COLO829 (cell line): ENCODE measurements at regions not wholly inside any gene's neighbourhood (a gene's known extent, or its start where the extent isn't known, plus 50 kb on each side); places are given as distances from the start of the nearest gene placed in this dataset.

ENCODE experiments used
- DNase-seq: peaks from one replicate; pipeline ENCODE4 v3.0.0; 2012; ENCODE audit warnings: low spot score

DNA sequence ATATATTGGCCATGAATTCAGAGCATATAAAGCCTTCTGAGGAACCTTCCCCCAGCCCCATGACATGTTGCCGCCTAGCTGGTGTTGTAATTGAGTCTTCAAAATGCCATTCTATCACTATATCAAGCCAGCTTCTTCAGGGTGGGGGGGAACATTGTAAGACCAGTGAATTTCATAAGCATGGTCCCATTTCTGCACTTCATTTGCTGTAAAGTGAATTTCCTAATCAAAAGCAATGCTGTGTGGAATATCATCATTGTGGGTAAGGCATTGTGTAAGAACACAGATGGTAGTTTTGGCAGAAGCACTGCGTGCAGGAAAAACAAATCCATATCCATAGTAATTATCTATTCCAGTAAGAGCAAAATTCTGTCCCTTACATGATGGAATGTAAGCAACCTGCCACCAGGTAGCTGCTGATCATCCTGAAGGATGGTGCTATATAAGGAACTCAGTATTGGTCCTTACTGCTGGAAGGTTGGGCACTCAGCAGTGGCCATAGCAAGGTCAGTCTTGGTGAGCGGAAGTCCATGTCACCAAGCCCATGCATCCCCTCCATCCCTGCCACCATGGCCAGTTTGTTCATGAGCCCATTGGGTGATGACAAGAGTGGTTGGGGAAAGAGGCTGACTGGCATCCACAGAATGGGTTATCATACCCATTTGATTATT is 159.4 kb downstream of the COPS8 start:
- no peak for DNase-seq

DNA sequence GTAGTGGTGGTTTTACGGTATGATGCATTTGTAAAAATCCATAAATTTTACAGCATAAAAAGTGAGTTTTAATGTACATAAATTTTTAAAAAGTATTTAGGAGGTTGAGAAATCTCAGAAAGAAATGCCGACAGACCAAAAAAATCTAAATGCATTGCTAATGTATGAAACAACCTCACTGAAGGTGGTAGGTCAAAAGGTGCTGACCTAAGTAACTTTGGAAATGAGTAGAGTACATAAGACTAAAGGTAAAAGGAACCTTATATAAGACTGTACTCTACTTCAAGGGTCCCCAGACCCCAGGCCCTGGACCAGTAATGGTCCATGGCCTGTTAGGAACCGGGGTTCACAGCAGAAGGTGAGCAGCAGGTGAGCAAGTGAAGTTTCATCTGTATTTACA is 163.4 kb downstream of the COL6A3 start:
- DNase-seq = no peak

DNA sequence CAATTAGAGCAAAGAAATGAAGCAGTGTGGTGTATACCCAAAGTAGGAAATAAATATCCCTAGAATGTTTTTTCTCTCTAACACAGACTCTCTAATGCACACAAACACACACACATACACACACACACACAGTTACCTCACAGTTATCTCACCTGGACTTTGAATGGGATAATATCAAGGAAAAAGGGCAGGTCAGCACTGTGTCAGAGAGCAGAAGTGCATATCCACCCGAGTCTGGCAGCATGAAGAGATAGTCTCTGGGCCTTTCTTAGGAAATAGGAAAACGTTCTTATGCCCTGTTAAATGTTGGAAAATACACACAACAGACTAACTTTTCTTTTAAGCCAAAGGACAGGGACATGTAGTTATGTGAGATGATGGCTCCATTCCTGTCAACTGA is 162.0 kb downstream of the COL6A3 start:
- DNase-seq = no peak

GRCh38 chr2:237253046-237253702 is 160.8 kb downstream of the COL6A3 start:
- no peak for DNase-seq

- no peak for DNase-seq
These were observed 159.5 kb downstream of the COL6A3 start for GRCh38 chr2:237254369-237254861.

GRCh38 chr2:237254911-237255578 is 158.9 kb downstream of the COL6A3 start:
- DNase-seq = peak; percentile 23

- DNase-seq = no peak
These were observed 157.1 kb downstream of the COL6A3 start for GRCh38 chr2:237256887-237257286.

DNA sequence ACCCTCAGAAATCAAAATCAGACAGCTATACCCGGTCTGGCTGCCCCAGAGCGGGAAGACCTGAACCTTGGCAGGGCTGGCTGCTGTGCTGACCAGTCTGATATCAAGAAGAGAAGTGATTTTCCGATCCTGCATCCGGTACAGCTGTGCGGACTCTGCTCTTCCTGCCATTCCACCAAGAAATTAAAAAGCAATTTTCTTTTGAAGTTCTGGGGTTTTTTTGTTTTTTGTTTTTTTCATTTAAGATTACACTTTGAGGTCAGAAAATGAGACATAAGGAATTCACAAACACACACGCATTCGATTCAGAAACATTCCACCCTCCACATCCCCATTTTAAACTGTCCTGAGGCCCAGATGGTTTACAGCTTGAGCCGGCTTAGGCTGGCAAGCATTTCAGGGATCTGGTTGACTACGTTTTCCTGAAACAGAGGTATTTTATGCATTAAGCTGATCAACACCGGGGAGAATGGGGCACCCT is 156.5 kb downstream of the COL6A3 start:
- DNase-seq = no peak

DNA sequence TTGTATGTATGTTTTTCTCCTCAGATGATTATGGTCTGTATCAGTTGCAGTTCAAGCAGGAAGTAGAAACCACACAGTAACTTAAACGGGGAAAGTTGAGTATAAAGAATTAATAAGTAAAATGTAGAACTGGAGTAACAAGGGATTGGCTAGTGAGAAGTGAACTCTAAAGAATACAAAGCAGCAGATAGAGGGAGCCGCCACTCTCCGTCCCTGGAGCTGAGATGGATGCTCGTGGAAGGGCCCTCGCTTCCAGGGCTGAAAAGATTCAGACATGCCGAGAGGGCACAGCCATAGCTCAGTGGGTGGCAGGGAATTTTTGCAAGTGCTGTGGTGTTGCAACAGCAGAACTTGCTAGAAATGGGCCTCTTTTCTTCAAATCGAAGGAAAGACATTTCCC is 155.8 kb downstream of the COL6A3 start:
- no peak for DNase-seq

DNA sequence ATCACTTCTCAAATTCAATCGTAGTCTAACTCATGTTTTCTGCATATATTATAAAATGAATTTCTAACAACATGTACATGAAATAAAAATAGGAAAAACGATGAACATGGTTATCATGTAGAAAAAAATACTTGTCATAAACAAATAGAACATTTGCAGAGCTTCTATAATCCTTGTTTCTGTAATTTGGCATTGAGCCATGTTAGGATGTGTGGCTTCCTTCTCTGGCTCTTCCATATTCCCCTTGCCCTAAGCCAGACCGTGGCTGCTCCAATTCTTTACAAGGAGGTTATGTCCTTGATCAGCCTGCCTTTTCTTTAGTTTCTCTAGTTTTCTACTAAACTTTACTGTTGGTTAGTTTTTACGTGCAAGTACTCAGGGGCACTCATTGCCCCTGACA is 155.3 kb downstream of the COL6A3 start:
- DNase-seq = no peak

- DNase-seq = no peak
These were observed 154.8 kb downstream of the COL6A3 start for GRCh38 chr2:237259201-237259600.

DNA sequence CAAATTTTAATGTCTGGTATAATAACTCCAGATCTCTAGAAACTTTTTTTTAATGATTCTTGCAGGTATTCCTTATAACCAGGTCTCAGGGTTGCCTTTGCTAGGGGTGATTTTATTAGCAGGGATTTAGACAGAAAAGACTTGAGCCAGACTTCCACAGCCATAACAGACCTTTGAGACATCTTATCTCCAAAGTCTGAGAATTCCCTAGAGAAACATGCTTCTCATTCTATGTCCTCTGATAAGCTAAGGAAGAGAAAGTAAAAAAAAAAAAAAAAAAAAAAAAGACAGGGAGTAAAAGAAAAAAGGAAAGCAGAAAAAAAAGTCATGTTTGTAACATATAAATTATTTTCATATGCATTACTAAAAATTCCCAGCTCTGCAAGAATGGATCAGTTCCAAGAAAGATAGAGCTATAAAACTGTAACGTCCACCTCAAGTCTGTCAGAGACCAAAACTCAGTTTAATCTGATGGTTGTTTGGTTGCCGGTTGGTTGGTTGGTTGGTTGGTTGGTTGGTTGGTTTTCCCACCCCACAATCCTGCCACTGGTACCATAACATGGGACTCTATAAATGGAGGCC is 153.8 kb downstream of the COL6A3 start:
- no peak for DNase-seq

DNA sequence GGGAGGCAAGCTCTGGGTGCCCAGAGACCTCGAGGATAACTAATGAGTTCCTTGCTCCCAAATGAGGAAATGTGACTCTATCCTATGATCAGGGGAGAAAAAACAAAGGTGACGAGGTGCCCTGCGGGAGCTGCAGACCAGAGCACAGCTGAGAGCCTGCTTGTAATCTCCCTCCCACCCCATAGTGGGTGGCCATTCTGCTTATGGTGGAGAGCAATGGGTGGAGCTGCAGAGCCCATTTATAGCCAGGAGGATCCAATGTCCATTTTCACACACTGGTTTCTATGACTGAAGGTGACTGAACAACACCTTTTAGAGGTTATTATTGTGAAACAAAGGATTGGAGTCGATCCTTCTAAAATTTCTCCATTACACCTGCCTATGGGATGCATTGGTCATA is 153.3 kb downstream of the COL6A3 start:
- DNase-seq = no peak

- no peak for DNase-seq
These were observed 152.6 kb downstream of the COL6A3 start for GRCh38 chr2:237261327-237261726.

DNA sequence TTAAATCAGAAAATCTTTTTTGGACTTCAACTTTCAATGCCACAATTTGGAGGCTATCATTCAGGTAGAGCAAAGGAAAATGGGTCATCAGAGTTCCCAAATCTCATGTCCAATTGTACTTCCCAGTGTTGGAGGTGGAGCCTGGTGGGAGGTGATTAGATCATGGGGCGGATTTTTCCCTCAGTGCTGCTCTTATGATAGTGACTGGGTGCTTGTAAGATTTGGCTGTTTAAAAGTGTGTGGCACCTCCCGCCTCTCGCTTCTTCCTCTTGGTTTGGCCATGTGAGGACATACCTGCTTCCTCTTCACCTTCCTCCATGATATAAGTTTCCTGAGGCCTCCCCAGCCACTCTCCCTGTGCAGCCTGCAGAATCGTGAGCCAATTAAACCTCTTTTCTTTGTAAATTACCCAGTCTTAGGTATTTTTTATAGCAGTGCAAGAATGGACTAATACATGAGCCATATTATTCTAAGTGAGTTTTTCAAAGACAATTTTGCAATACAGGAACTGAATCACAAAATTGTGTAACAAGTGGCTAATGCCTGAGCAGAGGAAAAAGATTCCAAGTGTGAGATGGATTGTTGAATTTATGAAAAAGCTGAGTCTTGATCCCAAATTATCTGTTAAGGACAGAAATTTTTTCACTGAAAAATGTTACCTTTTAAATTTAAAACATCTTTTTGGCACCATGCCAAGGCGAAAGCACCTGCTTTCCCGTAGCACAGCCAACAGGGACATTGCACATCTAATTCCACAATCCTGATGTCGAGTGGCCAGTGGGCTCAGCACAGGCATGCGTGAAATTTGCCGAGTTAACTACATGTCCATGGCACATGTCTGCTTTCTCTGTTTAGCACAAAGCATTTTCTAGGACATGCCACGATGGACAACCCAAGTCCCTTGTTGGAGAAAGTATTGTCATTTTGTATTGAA is 150.9 kb downstream of the COL6A3 start:
- no peak for DNase-seq

- no peak for DNase-seq
These were observed 149.3 kb downstream of the COL6A3 start for GRCh38 chr2:237264480-237265219.

GRCh38 chr2:237268004-237268708 is 145.8 kb downstream of the COL6A3 start:
- DNase-seq = no peak

- DNase-seq = no peak
These were observed 144.7 kb downstream of the COL6A3 start for GRCh38 chr2:237269138-237269875.

DNA sequence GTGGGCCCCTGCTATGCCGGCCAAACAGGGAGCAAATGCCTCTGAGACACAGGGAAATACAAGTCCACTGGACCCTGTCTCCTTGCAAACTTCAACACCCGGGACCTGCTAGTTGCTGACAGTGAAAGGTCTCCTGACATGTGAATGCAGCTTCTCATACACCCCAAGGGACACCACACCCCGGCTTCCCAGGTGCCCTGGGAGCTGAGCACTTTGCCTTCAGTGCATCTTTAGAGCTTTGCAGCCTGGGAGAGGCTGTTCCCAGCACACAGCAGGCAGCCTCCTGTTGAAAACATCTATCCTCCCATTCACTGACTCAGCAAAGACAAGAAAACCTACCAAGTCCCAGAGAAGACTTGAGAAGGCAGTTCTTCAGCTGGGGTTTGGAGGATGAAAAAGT is 143.4 kb downstream of the COL6A3 start:
- no peak for DNase-seq
